ENCODE measurements at regions not wholly inside any gene's neighbourhood (a gene's known extent, or its start where the extent isn't known, plus 50 kb on each side); places are given as distances from the start of the nearest gene placed in this dataset.
"Not testable (repeated sequence)": the region's sequence is repeated elsewhere in the genome, so short reads cannot be mapped to it uniquely, and the experiment has no call there.

DNA sequence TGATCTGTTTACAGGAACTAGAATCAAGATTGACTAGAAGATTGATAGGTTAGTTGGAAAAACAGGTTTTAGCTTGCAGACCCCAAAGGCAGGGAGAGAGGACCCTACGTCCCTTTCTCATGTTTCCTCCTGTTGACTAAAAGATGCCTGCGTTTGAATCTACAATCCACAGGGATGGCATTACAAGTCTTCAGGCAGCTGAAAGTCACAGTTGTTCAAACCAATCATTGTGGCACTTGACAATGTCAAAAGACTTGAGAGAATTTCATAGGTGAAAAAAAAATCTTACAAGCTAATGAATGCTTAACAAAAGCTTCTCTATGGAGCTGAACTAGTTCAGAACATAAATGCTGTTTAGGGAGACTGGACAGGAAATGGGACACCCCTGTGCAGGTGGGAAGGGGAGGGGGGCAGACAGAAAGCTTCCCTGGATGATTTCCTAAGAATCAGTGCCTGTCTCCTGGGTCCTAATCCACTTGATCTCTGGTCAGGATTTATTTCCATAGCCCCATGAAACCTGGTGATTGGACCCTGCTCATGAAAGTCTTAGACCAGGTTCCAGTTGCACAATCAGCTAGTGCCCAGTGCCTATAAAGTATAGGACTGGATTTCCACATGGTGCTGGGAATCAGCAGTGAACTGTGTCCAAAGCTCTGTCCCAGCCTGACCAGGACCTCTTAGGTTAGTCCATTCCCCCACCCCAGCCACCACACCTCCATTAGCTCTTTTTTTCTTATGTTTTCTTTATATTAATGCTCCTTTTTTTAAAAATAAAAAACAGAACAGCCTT is 91.6 kb upstream of the BCAR3 start:
- DNase-seq: no peak

DNA sequence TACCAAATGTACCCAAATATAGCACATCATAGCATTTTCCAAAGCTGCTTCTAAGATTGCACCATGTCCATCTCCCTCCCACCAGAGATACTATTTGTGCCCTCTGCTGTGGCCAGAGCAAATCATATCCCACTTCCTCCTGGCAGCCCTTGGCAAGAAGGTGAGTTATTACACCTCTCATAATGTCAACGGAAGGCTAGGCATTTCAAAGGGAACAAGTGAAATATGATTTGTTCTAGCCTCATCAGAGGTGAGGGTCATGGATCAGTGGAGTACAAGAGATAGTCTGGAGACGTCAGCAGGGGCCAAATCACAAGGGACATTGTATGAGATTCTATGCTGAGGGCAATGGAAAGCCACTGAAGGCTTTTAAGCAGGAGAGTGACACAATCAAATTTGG is 90.2 kb upstream of the BCAR3 start:
- DNase-seq: no peak

DNA sequence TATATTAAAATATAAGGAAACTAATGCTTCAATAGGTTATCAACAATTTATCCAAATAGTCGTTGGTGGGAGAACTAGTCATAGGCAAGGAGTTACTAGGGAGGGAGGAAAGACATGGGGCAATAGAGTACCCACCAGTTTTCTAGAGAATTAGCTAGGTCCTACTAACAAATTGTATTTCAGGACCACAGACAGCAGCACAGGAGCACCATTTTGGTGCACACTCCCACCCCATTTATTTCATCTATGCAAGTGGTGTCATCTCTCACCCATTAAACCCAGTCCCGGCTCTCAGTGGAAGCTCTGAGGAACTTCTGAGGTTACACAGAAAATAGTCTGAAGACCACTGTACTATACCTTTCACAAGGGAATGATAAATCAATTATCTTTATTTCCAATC is 89.0 kb upstream of the BCAR3 start:
- DNase-seq: no peak

GRCh38 chr1:93769777-93770176 is 88.1 kb upstream of the BCAR3 start:
- no peak for DNase-seq

DNA sequence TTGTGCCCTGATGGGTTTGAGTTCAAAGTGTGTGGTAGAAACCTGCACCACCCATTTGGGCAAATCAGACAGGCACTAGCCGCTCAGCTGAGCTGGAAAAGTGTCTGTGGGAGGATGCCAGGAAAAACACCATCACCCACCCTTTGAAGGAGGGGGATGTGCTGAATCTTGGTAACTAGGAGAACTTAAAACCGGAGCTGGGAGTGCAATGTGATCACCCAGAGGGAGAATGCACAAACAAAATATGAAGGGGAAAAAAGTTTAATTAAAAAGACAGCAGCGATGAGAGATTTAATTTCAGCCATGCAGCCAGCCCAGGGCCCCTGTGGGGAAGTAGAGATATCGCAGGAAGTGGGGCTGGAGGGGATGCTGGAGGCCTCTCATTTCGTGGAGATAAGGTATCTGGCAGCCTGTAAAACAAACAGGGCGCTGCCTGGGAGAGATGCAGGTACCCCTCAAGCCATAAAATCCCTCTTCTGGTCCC is 86.8 kb upstream of the BCAR3 start:
- no peak for DNase-seq

- no peak for DNase-seq
Measured at GRCh38 chr1:93766451-93766850, 84.8 kb upstream of the BCAR3 start.

GRCh38 chr1:93765099-93765498 is 83.5 kb upstream of the BCAR3 start:
- no peak for DNase-seq

GRCh38 chr1:93764366-93764750 is 82.7 kb upstream of the BCAR3 start:
- DNase-seq: no peak

DNA sequence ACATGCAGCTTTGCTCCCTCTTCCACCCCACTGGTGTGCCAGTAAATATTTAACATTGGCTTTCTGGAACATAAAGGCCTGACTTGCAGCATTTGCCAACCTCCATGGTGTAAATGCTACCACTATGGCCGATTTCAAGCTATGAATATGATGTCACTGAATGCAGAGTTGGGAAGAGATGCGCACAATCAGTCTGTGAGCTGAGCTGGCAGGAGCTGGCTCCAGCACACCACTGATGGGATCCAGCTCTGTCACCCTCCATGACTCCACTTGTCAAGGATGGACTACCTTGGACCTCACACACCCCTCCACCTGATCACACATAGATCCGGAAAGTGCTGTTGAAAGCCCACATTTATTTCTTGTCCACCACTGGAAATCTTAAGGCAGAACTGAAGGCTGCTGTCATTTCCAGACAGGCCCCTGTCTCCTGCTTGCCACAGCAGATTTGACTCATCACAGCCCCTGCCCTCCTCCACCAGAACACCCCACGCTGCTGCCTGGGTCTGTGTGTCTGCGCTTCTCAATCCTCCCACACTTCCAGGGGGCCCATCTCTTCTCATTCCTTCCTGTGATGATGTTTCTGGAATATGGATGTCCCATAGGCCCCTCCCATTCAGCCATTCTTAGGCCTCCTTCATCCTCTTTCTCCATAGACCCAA is 82.2 kb upstream of the BCAR3 start:
- no peak for DNase-seq

GRCh38 chr1:93758842-93759515 is 77.3 kb upstream of the BCAR3 start:
- peak; percentile 13 for DNase-seq

GRCh38 chr1:93757256-93758036 is 75.8 kb upstream of the BCAR3 start:
- no peak for DNase-seq

DNA sequence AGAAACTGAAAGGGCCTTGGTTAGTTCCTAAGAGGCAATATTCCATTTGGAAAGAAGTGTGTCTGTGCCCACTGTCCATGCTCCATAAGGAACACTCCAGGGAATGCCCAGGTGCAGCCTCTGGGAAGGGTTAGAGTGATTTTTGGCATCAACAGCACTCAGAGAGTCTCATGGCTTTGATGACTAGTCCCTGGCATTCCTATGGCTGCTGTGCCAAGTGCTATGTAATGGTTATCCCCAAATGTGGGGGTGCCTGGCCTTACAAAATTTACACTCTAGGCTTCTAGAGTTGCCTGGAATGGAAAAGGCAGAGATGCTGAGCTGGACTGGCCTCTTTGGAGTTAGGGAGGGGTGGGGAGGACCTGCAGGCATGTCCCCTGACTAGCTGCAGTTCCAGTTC is 75.0 kb upstream of the BCAR3 start:
- DNase-seq: no peak

- DNase-seq: not testable (repeated sequence)
Measured at GRCh38 chr1:93755251-93755715, 73.6 kb upstream of the BCAR3 start.

- DNase-seq: no peak
Measured at GRCh38 chr1:93753791-93754763, 72.4 kb upstream of the BCAR3 start.

DNA sequence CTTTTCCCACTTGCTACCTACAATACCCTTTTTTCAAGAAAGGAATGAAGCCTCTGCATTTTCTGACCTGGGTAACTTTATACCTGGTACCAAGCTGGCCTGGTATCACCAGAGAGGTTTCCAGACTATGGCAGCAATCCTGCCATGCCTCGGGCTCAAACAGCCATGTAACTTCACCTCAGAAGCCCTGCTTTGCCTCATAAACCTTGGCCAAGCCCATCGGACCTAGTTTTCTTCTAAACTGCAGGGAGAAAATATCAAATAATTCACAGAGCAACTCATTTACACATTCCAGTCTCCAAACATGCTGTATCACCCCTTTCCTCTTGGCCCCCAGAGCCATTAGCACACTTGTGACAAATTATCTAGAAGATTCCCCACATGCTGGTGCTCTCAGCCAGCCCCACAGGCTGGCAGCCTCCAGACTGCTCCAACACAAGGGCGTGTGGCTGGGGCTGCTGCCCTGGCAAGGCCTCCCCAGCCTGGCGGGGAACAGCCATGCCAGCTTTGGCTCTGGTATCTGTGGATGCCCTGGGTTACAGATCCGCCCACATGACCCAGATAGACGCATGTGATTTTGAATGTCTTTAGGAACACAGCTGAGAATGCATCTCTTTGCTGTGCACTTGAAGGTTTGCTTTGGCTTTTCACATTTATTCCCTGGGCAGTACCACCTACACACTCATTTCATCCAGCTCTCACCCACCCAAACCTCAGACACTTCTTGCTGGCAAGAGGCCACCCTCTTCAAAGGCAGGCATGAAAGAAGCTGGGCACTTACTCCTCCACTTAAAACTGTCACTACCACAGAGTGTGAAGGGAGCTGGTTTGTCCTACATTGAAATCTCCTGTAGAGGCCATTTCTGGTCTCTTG is 70.0 kb upstream of the BCAR3 start:
- no peak for DNase-seq

GRCh38 chr1:93750955-93751354 is 69.3 kb upstream of the BCAR3 start:
- no peak for DNase-seq

DNA sequence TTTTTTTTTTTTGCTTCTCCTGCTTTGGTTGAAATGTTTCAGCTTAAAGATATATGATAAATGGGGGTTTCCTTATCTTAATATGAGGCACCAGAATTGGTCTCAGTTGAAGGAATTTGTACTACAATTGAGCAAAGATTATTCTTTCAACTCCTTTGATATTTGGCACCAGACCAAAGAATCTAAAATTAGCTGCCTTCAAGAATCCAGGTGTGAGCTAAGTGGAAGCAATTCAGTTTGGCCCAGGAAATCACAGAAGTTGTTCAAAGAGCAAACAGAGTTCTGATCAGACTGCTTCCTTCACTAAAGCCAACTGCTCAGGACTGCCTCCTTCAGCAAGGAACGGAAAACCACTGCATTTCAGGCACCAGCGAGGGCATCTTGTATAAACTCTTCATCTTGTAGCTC is 68.3 kb upstream of the BCAR3 start:
- DNase-seq: no peak

GRCh38 chr1:93749487-93749886 is 67.8 kb upstream of the BCAR3 start:
- DNase-seq: no peak

- DNase-seq: no peak
Measured at GRCh38 chr1:93746021-93746812, 64.6 kb upstream of the BCAR3 start.
